Cardiac muscle cell (in vitro differentiated cells and primary cell): ENCODE measurements at regions not wholly inside any gene's neighbourhood (a gene's known extent, or its start where the extent isn't known, plus 50 kb on each side); places are given as distances from the start of the nearest gene placed in this dataset.

ENCODE experiments used
- DNase-seq, 2 donors: peaks; one replicate each; pipeline versions ENCODE4 v3.0.0 to v3.0.0-alpha.2; 2010 to 2017; ENCODE audit warnings: low read depth in 1 of 2, low spot score in 1 of 2
- H3K27ac ChIP-seq: fragments of 200-600 bp; sonication (generic); 2 replicates; pipeline ENCODE4 v1.5.1; 2016
- H3K27me3 ChIP-seq: fragments of 200-600 bp; sonication (generic); 2 replicates; pipeline ENCODE4 v1.6.0; 2016; ENCODE audit warnings: control low read depth
- H3K36me3 ChIP-seq: fragments of 200-600 bp; sonication (generic); 2 replicates; pipeline ENCODE4 v1.5.1; 2016; ENCODE audit warnings: control low read depth
- H3K4me1 ChIP-seq: fragments of 200-600 bp; sonication (generic); 2 replicates; pipeline ENCODE4 v1.8.1; 2017; ENCODE audit warnings: low read depth, mild to moderate bottlenecking, mixed run types
- H3K4me3 ChIP-seq: fragments of 200-600 bp; sonication (generic); 2 replicates; pipeline ENCODE4 v1.5.1; 2016; ENCODE audit warnings: mild to moderate bottlenecking
- H3K9me3 ChIP-seq: fragments of 200-600 bp; sonication (generic); 2 replicates; pipeline ENCODE4 v1.5.1; 2017; ENCODE audit warnings: low read depth, mild to moderate bottlenecking, control low read depth
- CTCF ChIP-seq: IDR thresholded peaks from 2 replicates; pipeline ENCODE4 v1.5.1; 2012; ENCODE audit warnings: low read depth, mild to moderate bottlenecking, low read length

DNA sequence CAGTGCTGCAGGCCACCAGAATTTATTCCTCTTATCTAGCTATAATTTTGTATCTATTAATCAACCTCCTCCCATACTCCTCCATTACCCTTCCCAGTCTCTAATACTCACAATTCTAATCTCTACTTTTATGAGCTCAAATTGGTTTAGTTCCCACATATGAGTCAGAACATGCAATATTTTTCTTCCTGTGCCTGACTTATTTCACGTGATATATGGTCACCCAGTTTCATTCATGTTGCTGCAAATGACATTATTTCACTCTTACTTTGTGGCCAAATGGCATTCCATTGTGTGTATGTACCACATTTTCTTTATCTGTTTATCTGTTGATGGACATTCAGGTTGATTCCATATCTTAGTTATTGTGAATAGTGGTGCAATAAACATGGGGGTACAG is 483.5 kb downstream of the ACTRT1 start:
- DNase-seq: no peak
- H3K9me3 ChIP-seq: no peaks in the 10 kb centered on the region
- no peak for TF ChIP-seq CTCF
- H3K4me1 ChIP-seq: no peaks in the 10 kb centered on the region
- no peaks in the 10 kb centered on the region for H3K36me3 ChIP-seq
- H3K27me3 ChIP-seq: no peaks in the 10 kb centered on the region
- H3K27ac ChIP-seq: no peak overlapping the region
- H3K4me3 ChIP-seq: no peak overlapping the region

GRCh38 chrX:127558811-127559210 is 493.4 kb downstream of the ACTRT1 start:
- no peak for TF ChIP-seq CTCF
- Histone ChIP-seq H3K36me3 (no peaks in the 10 kb centered on the region), H3K27me3 (no peaks in the 10 kb centered on the region), H3K4me3 (no peak overlapping the region), H3K9me3 (no peaks in the 10 kb centered on the region), H3K27ac (no peak overlapping the region), H3K4me1 (no peaks in the 10 kb centered on the region)
- no peak for DNase-seq

GRCh38 chrX:127552571-127552970 is 499.6 kb downstream of the ACTRT1 start:
- TF ChIP-seq CTCF: no peak
- Histone ChIP-seq H3K9me3 (no peaks in the 10 kb centered on the region), H3K27ac (no peak overlapping the region), H3K4me1 (no peaks in the 10 kb centered on the region), H3K27me3 (no peaks in the 10 kb centered on the region), H3K4me3 (no peak overlapping the region), H3K36me3 (no peaks in the 10 kb centered on the region)
- no peak for DNase-seq

DNA sequence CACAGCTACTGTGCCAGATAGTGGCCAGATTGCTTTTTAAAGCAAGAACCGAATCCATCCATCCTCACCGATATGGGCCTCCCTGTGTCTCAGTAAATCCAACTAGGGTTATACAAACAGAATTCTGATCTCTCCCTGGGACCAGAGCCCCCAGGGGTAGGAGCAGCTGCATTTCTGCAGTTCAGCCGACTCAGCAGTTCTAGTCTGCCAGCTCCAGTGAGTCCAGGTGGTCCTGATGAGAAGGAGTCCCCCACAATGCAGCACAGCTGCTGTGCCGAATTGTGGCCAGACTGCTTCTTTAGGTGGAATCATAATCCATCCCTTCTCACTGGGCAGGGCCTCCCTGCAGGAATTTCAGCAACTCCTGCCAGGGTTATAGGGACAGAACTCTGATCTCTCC is 532.9 kb downstream of the ACTRT1 start:
- no peak for DNase-seq
- no peak for TF ChIP-seq CTCF
- H3K27me3 ChIP-seq: no peaks in the 10 kb centered on the region

GRCh38 chrX:127490000-127490399 is 562.2 kb downstream of the ACTRT1 start:
- no peak for TF ChIP-seq CTCF
- no peaks in the 10 kb centered on the region for H3K4me1 ChIP-seq
- H3K9me3 ChIP-seq: no peaks in the 10 kb centered on the region
- no peaks in the 10 kb centered on the region for H3K36me3 ChIP-seq
- H3K27me3 ChIP-seq: no peaks in the 10 kb centered on the region
- no peak overlapping the region for H3K4me3 ChIP-seq
- H3K27ac ChIP-seq: no peak overlapping the region
- no peak for DNase-seq

More for the DNA sequence above, 532.9 kb downstream of the ACTRT1 start:
- Histone ChIP-seq H3K4me1 (no peaks in the 10 kb centered on the region), H3K4me3 (no peak overlapping the region), H3K9me3 (no peaks in the 10 kb centered on the region), H3K27ac (no peak overlapping the region), H3K36me3 (no peaks in the 10 kb centered on the region)

DNA sequence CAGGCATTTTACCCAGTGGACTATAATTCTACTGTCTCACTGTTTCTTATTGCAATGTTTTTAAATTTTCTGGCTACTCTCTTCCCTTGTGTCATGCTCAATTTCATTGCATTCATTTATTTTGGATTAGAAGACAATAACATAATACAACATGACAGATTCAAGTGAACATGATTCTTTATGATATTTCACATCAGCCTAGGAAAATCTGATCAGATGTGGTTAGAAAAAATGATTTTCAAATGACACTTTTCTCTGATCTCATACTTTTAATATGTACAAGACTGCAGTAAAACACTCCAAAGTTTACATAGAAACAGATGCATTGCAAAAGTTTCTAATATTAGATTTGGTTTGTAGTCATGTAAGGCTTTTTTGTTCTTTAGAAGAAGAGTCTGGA is 586.0 kb downstream of the ACTRT1 start:
- no peaks in the 10 kb centered on the region for H3K9me3 ChIP-seq
- H3K27ac ChIP-seq: no peak overlapping the region
- DNase-seq: no peak
- H3K36me3 ChIP-seq: no peaks in the 10 kb centered on the region
- no peaks in the 10 kb centered on the region for H3K27me3 ChIP-seq
- no peak for TF ChIP-seq CTCF
- H3K4me1 ChIP-seq: no peaks in the 10 kb centered on the region
- no peak overlapping the region for H3K4me3 ChIP-seq
